Activated CD8-positive, alpha-beta memory T cell treated with anti-CD3 and anti-CD28 coated beads, Interleukin-2, amount 50 U/mL, for 24 hours (primary cell): ENCODE measurements at regions not wholly inside any gene's neighbourhood (a gene's known extent, or its start where the extent isn't known, plus 50 kb on each side); places are given as distances from the start of the nearest gene placed in this dataset.

ENCODE experiments used
- DNase-seq: peaks from one replicate; pipeline ENCODE4 v3.0.0-alpha.2; 2020; ENCODE audit errors: extremely low read depth

GRCh38 chr13:39233519-39233918 is 195.3 kb downstream of the NHLRC3 start:
- DNase-seq, result no peak

GRCh38 chr13:39244561-39245230 is 206.4 kb downstream of the NHLRC3 start:
- DNase-seq, result no peak

GRCh38 chr13:39245688-39246087 is 207.4 kb downstream of the NHLRC3 start:
- DNase-seq, result no peak

GRCh38 chr13:39249982-39250381 is 211.7 kb downstream of the NHLRC3 start:
- no peak for DNase-seq

GRCh38 chr13:39250440-39250839 is 212.2 kb downstream of the NHLRC3 start:
- DNase-seq, result no peak

- no peak for DNase-seq
Observed at GRCh38 chr13:39251340-39251739, 213.1 kb downstream of the NHLRC3 start.

GRCh38 chr13:39253774-39254173 is 215.5 kb downstream of the NHLRC3 start:
- DNase-seq, result no peak

GRCh38 chr13:39254601-39255000 is 216.3 kb downstream of the NHLRC3 start:
- no peak for DNase-seq

GRCh38 chr13:39257642-39258041 is 219.4 kb downstream of the NHLRC3 start:
- DNase-seq, result no peak

GRCh38 chr13:39259371-39260140 is 221.3 kb downstream of the NHLRC3 start:
- no peak for DNase-seq

GRCh38 chr13:39263033-39263432 is 224.8 kb downstream of the NHLRC3 start:
- peak; percentile 6 for DNase-seq

GRCh38 chr13:39263531-39263930 is 225.3 kb downstream of the NHLRC3 start:
- DNase-seq, result no peak

- no peak for DNase-seq
Observed at GRCh38 chr13:39266426-39266825, 228.2 kb downstream of the NHLRC3 start.

GRCh38 chr13:39268398-39268797 is 230.1 kb downstream of the NHLRC3 start:
- DNase-seq, result no peak

- DNase-seq, result no peak
Observed at GRCh38 chr13:39269004-39269403, 230.7 kb downstream of the NHLRC3 start.

GRCh38 chr13:39269411-39269810 is 231.2 kb downstream of the NHLRC3 start:
- DNase-seq, result no peak

- DNase-seq, result no peak
Observed at GRCh38 chr13:39272994-39273393, 234.7 kb downstream of the NHLRC3 start.

- DNase-seq, result no peak
Observed at GRCh38 chr13:39273953-39274738, 235.9 kb downstream of the NHLRC3 start.

GRCh38 chr13:39274739-39275325 is 236.6 kb downstream of the NHLRC3 start:
- no peak for DNase-seq

- DNase-seq, result no peak
Observed at GRCh38 chr13:39279077-39279476, 240.8 kb downstream of the NHLRC3 start.

GRCh38 chr13:39281539-39282150 is 243.4 kb downstream of the NHLRC3 start:
- no peak for DNase-seq
